ENCODE measurements at regions not wholly inside any gene's neighbourhood (a gene's known extent, or its start where the extent isn't known, plus 50 kb on each side); places are given as distances from the start of the nearest gene placed in this dataset.

GRCh38 chr4:126838941-126839679, 793.6 kb upstream of the INTU start:
- Histone ChIP-seq H3K9me3 (replicated peaks; ENCODE audit: control insufficient read depth, insufficient read depth, low read length) (no peaks in the 10 kb centered on the region), H3K9ac (replicated peaks; ENCODE audit: extremely low read depth, insufficient read depth, low read length) (no peak overlapping the region), H3K9me1 (replicated peaks; ENCODE audit: control insufficient read depth, extremely low read depth, insufficient read depth, low read length) (no peaks in the 10 kb centered on the region), H3K27me3 (ENCODE audit: control insufficient read depth in 2 of 2, insufficient read depth in 2 of 2, low read length in 2 of 2) (no peaks in the 10 kb centered on the region), H3K4me1 (ENCODE audit: control insufficient read depth, extremely low read depth, insufficient read depth, low read length) (no peaks in the 10 kb centered on the region), H3K79me2 (ENCODE audit: control insufficient read depth, insufficient read depth, low read length) (no peaks in the 10 kb centered on the region), H3K4me2 (ENCODE audit: insufficient read depth, low read length) (no peak overlapping the region), H3K27ac (ENCODE audit: insufficient read depth, low read depth, low read length) (no peak overlapping the region), H3K4me3 (replicated peaks in 1 of 3; ENCODE audit: insufficient read depth in 1 of 3, low read depth in 1 of 3, low read length in 3 of 3) (no peak overlapping the region), H4K20me1 (replicated peaks; ENCODE audit: control insufficient read depth, extremely low read depth, insufficient read depth, low read length) (no peaks in the 10 kb centered on the region), H2AFZ (ENCODE audit: low read depth, low read length) (no peak overlapping the region), H3K36me3 (ENCODE audit: control insufficient read depth in 2 of 2, extremely low read depth in 1 of 2, insufficient read depth in 2 of 2, low read length in 2 of 2) (no peaks in the 10 kb centered on the region)
- intact Hi-C loops (cut with micrococcal nuclease): no loop called here
- CTCF ChIA-PET: no interaction called here
- dilution Hi-C loops (cut with MboI; ENCODE audit: extremely low pct_ligation_motif_present, low sequenced_read_pairs): no loop called here
- no TSS peak for BruUV-seq (replicated peaks)
- POLR2A ChIA-PET: no interaction called here
- DNase-seq (ENCODE audit: low read depth, low spot score) (peak; percentile 12), FAIRE-seq (no peak)
- TF ChIP-seq FOS (IDR thresholded peaks at IDR 0.05; ENCODE audit: borderline replicate concordance, insufficient read depth, low read length) (peak; percentile 27), MYC (IDR thresholded peaks at IDR 0.05; ENCODE audit: low read depth, low read length) (no peak), MAX (IDR thresholded peaks at IDR 0.05; ENCODE audit: insufficient read depth, insufficient read length) (no peak), POLR2A (IDR thresholded peaks at IDR 0.05; ENCODE audit: low read depth, low read length) (no peak)
- TF ChIP-seq, protein P1, sequence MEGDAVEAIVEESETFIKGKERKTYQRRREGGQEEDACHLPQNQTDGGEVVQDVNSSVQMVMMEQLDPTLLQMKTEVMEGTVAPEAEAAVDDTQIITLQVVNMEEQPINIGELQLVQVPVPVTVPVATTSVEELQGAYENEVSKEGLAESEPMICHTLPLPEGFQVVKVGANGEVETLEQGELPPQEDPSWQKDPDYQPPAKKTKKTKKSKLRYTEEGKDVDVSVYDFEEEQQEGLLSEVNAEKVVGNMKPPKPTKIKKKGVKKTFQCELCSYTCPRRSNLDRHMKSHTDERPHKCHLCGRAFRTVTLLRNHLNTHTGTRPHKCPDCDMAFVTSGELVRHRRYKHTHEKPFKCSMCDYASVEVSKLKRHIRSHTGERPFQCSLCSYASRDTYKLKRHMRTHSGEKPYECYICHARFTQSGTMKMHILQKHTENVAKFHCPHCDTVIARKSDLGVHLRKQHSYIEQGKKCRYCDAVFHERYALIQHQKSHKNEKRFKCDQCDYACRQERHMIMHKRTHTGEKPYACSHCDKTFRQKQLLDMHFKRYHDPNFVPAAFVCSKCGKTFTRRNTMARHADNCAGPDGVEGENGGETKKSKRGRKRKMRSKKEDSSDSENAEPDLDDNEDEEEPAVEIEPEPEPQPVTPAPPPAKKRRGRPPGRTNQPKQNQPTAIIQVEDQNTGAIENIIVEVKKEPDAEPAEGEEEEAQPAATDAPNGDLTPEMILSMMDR (IDR thresholded peaks at IDR 0.05; ENCODE audit: extremely low read depth in 1 of 2, insufficient read depth in 1 of 2, low read depth in 1 of 2, low read length in 2 of 2): no peak
